ENCODE measurements at regions not wholly inside any gene's neighbourhood (a gene's known extent, or its start where the extent isn't known, plus 50 kb on each side); places are given as distances from the start of the nearest gene placed in this dataset.

DNA sequence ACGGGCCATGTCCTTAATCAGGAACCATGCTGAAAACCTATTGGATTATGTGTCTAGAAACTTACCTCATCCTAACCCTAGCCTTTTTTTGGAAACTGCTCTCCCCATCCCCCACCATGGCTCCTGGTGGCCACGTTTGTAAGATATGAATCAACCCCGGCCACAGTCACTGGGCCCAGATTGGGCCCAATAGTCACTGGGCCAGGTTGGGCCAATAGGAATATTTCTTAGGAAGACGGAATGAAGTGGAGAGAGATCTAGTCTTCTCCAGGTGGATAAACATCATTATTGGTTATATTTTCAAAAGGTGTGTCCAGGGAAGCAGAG, 468.7 kb downstream of the ARHGEF28 start:
- TF ChIP-seq ZFP37 (tag by site-specific recombination; IDR thresholded peaks at IDR 0.05) (no peak), ZBTB8A (tag by site-specific recombination; IDR thresholded peaks at IDR 0.05) (no peak), ZNF211 (tag by site-specific recombination; IDR thresholded peaks at IDR 0.05; ENCODE audit: low read depth) (no peak), REST (tag by site-specific recombination; IDR thresholded peaks at IDR 0.05) (no peak)

Data from HEK293 (cell line).